ENCODE measurements at regions not wholly inside any gene's neighbourhood (a gene's known extent, or its start where the extent isn't known, plus 50 kb on each side); places are given as distances from the start of the nearest gene placed in this dataset.

DNA sequence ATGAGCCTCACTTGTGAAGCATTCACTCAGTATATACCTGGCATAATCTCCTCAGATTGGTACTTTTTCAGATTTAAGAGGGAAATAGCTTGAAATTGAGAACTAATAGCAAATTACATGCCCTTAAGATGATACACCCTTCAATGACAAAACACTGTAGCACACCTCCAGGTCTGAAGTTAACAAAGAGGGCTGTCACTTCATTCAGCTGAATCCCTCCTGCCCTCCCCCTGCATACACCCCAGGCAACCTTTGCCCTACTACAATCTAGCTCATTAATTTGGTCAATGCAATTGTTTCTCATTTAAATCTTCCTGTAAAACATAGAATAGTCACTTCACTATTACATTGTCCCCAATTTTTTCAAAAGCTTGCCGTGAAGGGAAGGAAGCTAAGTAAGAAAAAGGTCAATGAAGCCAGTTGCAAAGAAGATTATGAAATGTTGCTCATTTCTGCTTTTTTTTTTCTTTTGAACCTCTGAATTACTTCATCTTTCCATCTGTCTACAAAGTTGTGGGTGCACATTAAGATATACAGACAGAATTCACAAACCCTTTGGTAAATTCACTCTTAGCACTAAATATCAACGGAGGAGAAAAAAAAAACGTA is 294.8 kb upstream of the PTGER4 start:
- intact Hi-C loops (cut with DNase I; ENCODE audit: low total_unique reads), result no loop called here

DNA sequence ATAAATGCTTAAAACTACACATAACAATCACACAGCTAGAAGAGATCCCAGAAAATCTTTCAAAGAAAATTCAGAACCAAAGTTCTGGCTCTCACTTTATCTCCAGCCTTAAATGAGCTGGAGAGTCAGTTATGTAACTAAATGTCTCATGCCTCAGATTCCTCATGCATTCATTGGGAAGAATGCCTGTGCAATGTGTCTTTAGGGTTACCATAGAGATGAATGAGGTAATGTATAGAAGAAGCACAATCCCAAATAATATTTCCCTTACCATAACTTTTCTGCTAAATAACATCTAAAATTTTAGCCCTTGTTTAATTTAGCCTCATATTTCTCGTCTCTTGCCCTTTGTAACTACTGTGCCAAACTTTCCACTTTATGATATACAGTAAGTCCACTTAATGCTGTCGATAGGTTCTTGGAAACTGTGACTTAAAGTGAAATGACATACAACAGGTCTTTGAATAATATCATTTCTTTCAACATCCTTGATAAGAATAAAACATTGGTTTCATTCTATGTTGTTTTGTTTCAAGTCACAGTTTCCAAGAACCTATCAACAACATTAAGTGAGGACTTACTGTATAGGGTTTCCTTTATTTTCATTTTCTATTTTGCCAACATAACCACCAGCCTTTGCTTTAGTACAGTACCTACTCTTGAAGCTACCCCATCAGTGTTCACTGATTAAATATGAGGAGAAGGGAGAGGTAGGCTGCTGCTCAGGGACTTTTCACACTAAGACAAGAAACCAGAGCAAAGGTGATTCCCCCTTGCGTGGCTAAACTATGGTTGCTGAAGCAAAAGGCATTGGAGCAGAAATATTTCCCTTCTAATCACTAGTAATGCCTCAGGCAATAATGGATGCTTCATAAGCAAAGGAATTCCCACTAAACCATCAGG is 295.7 kb upstream of the PTGER4 start:
- Histone ChIP-seq H3K4me3 (no peak overlapping the region), H3K9me3 (no peaks in the 10 kb centered on the region), H3K27me3 (no peaks in the 10 kb centered on the region), H3K36me3 (ENCODE audit: low read depth, missing control alignments) (no peaks in the 10 kb centered on the region), H3K4me1 (no peaks in the 10 kb centered on the region), H3K27ac (no peak overlapping the region)
- no peak for TF ChIP-seq POLR2A (IDR thresholded peaks at IDR 0.05)
- TF ChIP-seq, protein P1, sequence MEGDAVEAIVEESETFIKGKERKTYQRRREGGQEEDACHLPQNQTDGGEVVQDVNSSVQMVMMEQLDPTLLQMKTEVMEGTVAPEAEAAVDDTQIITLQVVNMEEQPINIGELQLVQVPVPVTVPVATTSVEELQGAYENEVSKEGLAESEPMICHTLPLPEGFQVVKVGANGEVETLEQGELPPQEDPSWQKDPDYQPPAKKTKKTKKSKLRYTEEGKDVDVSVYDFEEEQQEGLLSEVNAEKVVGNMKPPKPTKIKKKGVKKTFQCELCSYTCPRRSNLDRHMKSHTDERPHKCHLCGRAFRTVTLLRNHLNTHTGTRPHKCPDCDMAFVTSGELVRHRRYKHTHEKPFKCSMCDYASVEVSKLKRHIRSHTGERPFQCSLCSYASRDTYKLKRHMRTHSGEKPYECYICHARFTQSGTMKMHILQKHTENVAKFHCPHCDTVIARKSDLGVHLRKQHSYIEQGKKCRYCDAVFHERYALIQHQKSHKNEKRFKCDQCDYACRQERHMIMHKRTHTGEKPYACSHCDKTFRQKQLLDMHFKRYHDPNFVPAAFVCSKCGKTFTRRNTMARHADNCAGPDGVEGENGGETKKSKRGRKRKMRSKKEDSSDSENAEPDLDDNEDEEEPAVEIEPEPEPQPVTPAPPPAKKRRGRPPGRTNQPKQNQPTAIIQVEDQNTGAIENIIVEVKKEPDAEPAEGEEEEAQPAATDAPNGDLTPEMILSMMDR (IDR thresholded peaks at IDR 0.05), result no peak
- WGBS, 2 donors, result 84 to 87% methylated on average over 3 of the region's 3 CpGs
- intact Hi-C loops (cut with DNase I; ENCODE audit: low total_unique reads), result no loop called here
- no peak for DNase-seq

More for the DNA sequence above, 294.8 kb upstream of the PTGER4 start:
- Histone ChIP-seq H3K27me3 (no peaks in the 10 kb centered on the region), H3K4me1 (no peaks in the 10 kb centered on the region), H3K36me3 (ENCODE audit: low read depth, missing control alignments) (no peaks in the 10 kb centered on the region), H3K9me3 (no peaks in the 10 kb centered on the region), H3K4me3 (no peak overlapping the region), H3K27ac (no peak overlapping the region)
- no peak for DNase-seq
- TF ChIP-seq POLR2A (IDR thresholded peaks at IDR 0.05), result no peak
- TF ChIP-seq, protein P1 (IDR thresholded peaks at IDR 0.05), result no peak
- WGBS, 2 donors, result 72 to 74% methylated on average over 3 of the region's 3 CpGs

DNA sequence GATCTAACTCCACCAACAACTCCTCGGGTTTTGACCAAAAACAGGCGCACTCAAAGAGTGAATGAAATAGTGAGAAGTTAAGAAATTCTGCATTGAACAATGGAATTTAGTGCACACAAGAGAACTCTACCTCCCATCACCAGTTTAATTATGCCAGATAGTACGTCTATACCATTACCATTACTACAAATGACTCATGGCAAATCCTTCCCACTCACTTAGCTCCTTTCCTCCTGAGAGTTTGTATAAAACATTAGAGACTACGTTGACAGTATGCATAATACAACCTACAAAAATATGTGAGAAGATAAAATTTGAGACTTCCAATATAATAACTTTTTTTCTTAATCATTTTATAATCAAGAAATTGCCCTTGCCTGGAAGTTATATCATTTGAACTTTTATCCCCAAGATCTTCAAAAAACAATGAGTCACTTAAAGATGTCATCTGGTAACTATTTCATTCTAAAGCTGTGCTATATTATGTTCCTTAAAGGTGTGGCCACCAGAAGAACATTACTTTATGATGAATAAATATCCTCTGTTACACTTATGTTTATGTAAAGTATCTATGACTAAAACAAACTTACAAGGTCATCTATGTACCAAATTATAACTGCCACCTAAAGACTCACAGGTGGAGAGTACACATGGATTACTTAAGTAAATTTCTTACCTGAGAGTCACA is 297.9 kb upstream of the PTGER4 start:
- 87 to 95% methylated on average over 4 of the region's 4 CpGs for WGBS, 2 donors
- intact Hi-C loops (cut with DNase I; ENCODE audit: low total_unique reads), result no loop called here
- Histone ChIP-seq H3K4me1 (no peaks in the 10 kb centered on the region), H3K27me3 (no peaks in the 10 kb centered on the region), H3K4me3 (no peak overlapping the region), H3K9me3 (no peaks in the 10 kb centered on the region), H3K27ac (no peak overlapping the region), H3K36me3 (ENCODE audit: low read depth, missing control alignments) (no peaks in the 10 kb centered on the region)
- DNase-seq, result no peak
- TF ChIP-seq, protein P1 (IDR thresholded peaks at IDR 0.05), result no peak
- TF ChIP-seq POLR2A (IDR thresholded peaks at IDR 0.05), result no peak

DNA sequence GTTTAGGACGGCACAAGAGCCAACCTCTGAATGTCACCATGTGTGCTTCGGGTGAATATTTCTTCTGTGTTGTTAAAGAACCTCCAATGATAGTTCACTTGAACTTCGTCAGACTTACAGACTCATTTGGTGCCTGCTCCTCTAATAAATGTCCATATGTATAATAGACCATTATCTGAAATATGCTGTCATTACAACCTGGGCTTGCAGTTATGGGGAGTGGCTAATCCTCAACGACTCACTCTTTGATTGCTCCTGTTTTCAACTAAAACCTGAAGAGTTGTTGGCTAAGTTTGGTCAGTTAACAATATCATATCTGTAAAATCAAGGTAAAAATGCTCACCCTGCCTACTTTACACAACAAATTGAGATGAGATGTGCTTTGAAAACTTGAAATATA is 298.7 kb upstream of the PTGER4 start:
- TF ChIP-seq, protein P1 (IDR thresholded peaks at IDR 0.05), result no peak
- TF ChIP-seq POLR2A (IDR thresholded peaks at IDR 0.05), result no peak
- WGBS, 2 donors, result 78 to 87% methylated on average over 4 of the region's 4 CpGs

More for the DNA sequence above, 298.7 kb upstream of the PTGER4 start:
- Histone ChIP-seq H3K27ac (no peak overlapping the region), H3K4me3 (no peak overlapping the region), H3K4me1 (no peaks in the 10 kb centered on the region), H3K36me3 (ENCODE audit: low read depth, missing control alignments) (no peaks in the 10 kb centered on the region), H3K27me3 (no peaks in the 10 kb centered on the region), H3K9me3 (no peaks in the 10 kb centered on the region)
- intact Hi-C loops (cut with DNase I; ENCODE audit: low total_unique reads), result no loop called here
- no peak for DNase-seq

All from testis (tissue), 2 donors.